NCI-H524 treated with DMSO at 0.1 percent for 48 hours (cell line): ENCODE measurements at regions not wholly inside any gene's neighbourhood (a gene's known extent, or its start where the extent isn't known, plus 50 kb on each side); places are given as distances from the start of the nearest gene placed in this dataset.
A peak's percentile ranks its signal among the peaks of the same experiment; 100 is the strongest.
"Not testable (repeated sequence)": the region's sequence is repeated elsewhere in the genome, so short reads cannot be mapped to it uniquely, and the experiment has no call there.

ENCODE experiments used
- DNase-seq: peaks from one replicate; lab custom pipeline; 2025; lab: John Stamatoyannopoulos, UW

- no peak for DNase-seq
Observed at GRCh38 chr1:177710696-177711620, 258.9 kb downstream of the SEC16B start.

GRCh38 chr1:177708406-177708805, 261.5 kb downstream of the SEC16B start:
- DNase-seq, result no peak

GRCh38 chr1:177706977-177707376, 262.9 kb downstream of the SEC16B start:
- no peak for DNase-seq

- DNase-seq, result no peak
Observed at GRCh38 chr1:177705839-177706238, 264.0 kb downstream of the SEC16B start.

GRCh38 chr1:177703888-177704446, 265.9 kb downstream of the SEC16B start:
- no peak for DNase-seq

GRCh38 chr1:177701654-177702353, 268.1 kb downstream of the SEC16B start:
- DNase-seq, result no peak

GRCh38 chr1:177700856-177701255, 269.0 kb downstream of the SEC16B start:
- no peak for DNase-seq

DNA sequence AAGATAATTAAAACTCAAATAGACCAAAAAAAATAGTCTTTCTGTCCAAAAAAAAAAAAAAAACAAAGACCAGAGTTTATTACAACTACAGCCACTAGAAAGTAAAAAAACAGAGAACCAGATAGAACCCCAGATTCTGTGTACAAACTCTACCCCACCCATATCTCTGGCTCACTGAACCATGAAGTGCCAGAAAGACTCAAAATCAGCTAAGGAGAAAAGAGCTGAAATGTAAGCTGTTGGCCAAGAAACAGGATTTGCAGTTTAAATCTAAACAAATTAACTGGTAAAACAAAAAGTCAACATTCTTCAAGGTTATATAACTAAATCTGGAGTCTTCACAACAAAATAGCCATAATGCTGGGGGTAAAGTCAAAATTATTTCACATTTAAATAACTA, 278.9 kb downstream of the SEC16B start:
- no peak for DNase-seq

DNA sequence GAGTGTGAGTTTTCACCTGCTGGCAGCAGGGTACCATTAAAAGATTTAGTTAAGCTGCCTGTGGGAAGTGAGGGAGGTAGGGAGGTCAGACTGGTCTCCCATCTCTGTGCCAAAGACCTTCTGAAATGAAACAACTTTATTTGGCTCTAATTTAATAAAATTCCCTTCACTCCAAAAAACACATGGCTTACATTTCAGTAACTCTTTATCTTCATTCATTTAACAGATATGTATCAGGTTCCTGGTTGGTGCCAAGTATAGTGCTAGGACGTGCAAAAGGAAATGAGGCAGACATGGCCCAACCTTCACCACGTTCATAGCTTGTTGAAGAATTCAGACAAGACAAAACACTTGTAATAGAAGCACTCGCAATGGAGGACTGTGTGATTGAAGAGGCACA, 282.3 kb downstream of the SEC16B start:
- no peak for DNase-seq

- no peak for DNase-seq
Observed at GRCh38 chr1:177686933-177687332, 282.9 kb downstream of the SEC16B start.

GRCh38 chr1:177669161-177669560, 300.7 kb downstream of the SEC16B start:
- DNase-seq, result no peak

- DNase-seq, result peak; percentile 78
Observed at GRCh38 chr1:177665935-177666334, 303.9 kb downstream of the SEC16B start.

GRCh38 chr1:177664742-177665141, 305.1 kb downstream of the SEC16B start:
- not testable (repeated sequence) for DNase-seq

DNA sequence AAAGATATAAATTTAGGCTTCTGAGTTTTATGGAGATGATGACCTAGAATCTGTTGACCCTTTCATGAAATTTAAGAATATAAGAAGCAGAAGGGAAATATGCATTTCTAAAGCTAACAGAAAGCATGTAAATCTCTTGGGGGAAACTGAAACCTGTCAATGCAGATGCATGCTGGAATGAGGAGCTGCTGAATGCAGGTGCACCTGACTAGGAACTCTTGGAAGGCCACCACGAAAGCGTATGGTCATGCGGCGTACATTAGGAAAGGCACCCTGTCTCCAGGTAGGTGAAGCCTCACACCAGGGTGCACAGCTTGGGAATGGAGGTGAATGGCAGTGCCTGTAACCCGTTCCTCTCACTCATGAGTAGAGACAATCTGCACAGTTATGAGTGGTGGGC, 309.7 kb downstream of the SEC16B start:
- DNase-seq, result no peak

- peak; percentile 10 for DNase-seq
Observed at GRCh38 chr1:177659281-177659680, 310.6 kb downstream of the SEC16B start.

GRCh38 chr1:177656598-177656997, 313.3 kb downstream of the SEC16B start:
- DNase-seq, result no peak

DNA sequence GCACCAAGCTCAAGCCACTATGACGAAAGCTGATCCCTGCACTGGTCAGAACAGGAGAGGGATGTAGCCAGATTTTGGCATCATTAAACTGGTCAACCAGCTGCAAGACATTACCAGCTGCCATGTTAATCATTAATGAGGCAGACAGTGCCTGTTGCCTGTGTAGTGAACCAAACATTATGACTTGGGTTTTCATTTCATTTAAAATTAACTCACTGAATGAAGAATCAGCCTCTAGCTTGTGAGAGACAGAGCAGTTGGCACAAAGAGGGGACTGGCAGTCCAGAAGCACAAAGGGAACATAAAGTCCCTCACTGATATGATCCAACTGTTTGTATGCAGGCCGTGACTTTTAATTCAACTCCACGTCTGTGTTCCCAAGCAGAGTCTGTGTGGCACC, 318.9 kb downstream of the SEC16B start:
- no peak for DNase-seq

GRCh38 chr1:177648731-177649265, 321.1 kb downstream of the SEC16B start:
- DNase-seq, result no peak

DNA sequence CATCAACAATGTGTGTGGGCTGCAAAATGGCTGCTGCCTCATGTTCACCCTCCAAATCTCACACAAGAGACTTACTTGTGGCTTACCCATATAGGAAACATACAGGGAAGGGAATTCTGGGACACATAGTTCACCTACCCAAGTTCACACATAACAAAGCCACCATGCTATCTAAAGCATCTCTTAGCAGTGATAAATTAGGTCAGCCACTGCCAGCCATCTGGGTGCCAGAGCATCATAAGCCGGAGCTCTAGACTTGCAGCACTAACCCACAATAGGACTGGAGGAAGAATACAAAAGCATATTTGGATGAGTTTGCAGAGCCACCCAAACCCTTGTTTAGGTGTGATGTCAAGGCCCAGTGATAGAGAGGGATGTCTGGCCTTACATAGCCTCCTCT, 321.7 kb downstream of the SEC16B start:
- no peak for DNase-seq

- DNase-seq, result no peak
Observed at GRCh38 chr1:177646757-177647730, 322.8 kb downstream of the SEC16B start.

DNA sequence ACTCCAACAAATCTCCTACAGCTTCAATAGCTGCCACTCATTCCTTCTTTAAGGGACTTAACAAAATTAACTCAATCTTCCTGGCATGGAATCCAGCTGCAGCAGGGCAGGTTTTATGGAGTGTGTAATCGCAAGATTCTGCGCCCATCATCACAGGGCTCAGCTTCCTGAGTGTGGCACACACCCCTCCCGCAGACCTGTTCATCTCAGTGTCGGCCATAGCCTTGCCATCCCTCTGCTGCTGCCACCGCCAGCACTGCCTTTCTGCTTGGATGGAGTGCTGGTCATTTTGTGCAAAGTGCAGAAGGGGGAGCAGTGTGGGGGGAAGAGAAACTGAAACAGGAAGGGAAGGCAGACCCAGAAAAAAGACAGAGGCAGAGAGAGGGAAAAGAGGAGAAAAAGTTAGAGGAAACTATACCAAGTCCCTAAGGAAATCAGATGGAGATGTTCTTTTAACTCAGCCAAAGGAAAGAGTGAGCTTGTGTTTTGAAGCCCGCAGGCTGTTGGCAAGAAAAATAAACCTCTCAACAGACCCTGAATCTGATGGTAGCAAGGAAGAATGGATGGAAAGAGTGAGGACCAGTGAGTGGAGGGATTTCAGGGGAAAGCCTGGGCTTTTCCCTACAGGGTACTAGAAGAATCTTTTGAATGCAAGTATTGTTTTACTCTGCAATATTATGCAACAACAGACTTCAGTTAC, 324.2 kb downstream of the SEC16B start:
- no peak for DNase-seq
